Renal cortical epithelial cell (primary cell): ENCODE measurements at regions not wholly inside any gene's neighbourhood (a gene's known extent, or its start where the extent isn't known, plus 50 kb on each side); places are given as distances from the start of the nearest gene placed in this dataset.

ENCODE experiments used
- DNase-seq: peaks from one replicate; pipeline ENCODE4 v3.0.0-alpha.2; 2011; ENCODE audit warnings: low read depth

- DNase-seq, result no peak
These were observed 78.0 kb upstream of the CTLA4 start for GRCh38 chr2:203789618-203790017.

- DNase-seq, result no peak
These were observed 77.3 kb upstream of the CTLA4 start for GRCh38 chr2:203790134-203790852.

GRCh38 chr2:203796248-203797010 lies 71.1 kb upstream of the CTLA4 start:
- DNase-seq, result no peak

GRCh38 chr2:203797276-203797675 lies 70.3 kb upstream of the CTLA4 start:
- DNase-seq, result no peak

- DNase-seq, result no peak
These were observed 69.9 kb upstream of the CTLA4 start for GRCh38 chr2:203797712-203798111.

- no peak for DNase-seq
These were observed 69.1 kb upstream of the CTLA4 start for GRCh38 chr2:203798296-203799087.

GRCh38 chr2:203799908-203800307 lies 67.7 kb upstream of the CTLA4 start:
- no peak for DNase-seq

GRCh38 chr2:203800783-203801182 lies 66.8 kb upstream of the CTLA4 start:
- DNase-seq, result no peak

GRCh38 chr2:203802342-203803052 lies 65.1 kb upstream of the CTLA4 start:
- DNase-seq, result peak; percentile 81

GRCh38 chr2:203803053-203803429 lies 64.5 kb upstream of the CTLA4 start:
- DNase-seq, result no peak

GRCh38 chr2:203804070-203804469 lies 63.5 kb upstream of the CTLA4 start:
- peak; percentile 96 for DNase-seq

GRCh38 chr2:203804764-203805485 lies 62.6 kb upstream of the CTLA4 start:
- DNase-seq, result no peak

GRCh38 chr2:203805486-203805838 lies 62.1 kb upstream of the CTLA4 start:
- DNase-seq, result no peak

- no peak for DNase-seq
These were observed 60.8 kb upstream of the CTLA4 start for GRCh38 chr2:203806761-203807160.

GRCh38 chr2:203808046-203808750 lies 59.4 kb upstream of the CTLA4 start:
- peak; percentile 47 for DNase-seq

- peak; percentile 33 for DNase-seq
These were observed 58.5 kb upstream of the CTLA4 start for GRCh38 chr2:203809084-203809521.

- no peak for DNase-seq
These were observed 57.5 kb upstream of the CTLA4 start for GRCh38 chr2:203809991-203810510.

GRCh38 chr2:203811491-203812221 lies 55.9 kb upstream of the CTLA4 start:
- peak; percentile 94 for DNase-seq
